ENCODE measurements at regions not wholly inside any gene's neighbourhood (a gene's known extent, or its start where the extent isn't known, plus 50 kb on each side); places are given as distances from the start of the nearest gene placed in this dataset.
A peak's percentile ranks its signal among the peaks of the same experiment; 100 is the strongest.

DNA sequence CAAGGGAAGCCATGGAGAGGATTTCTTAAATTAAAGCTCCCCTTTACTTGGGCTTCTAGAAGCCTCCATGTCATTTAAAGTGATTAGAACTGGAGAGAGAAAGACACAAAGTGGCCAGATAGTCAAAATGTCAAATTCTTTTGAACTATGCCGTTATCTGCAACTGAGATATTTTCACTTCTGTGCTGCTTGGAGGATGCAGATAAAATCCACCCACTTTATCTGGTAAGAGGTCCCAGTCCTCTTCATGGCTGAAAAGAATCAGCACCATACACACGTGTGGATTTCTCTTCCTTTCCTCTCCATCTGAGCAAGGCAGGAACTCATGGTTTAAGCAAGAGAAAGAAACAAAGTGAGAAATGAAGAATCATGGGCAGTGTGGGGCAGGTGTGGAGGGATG lies 276.9 kb upstream of the RUNX1 start:
- no peak for DNase-seq

DNA sequence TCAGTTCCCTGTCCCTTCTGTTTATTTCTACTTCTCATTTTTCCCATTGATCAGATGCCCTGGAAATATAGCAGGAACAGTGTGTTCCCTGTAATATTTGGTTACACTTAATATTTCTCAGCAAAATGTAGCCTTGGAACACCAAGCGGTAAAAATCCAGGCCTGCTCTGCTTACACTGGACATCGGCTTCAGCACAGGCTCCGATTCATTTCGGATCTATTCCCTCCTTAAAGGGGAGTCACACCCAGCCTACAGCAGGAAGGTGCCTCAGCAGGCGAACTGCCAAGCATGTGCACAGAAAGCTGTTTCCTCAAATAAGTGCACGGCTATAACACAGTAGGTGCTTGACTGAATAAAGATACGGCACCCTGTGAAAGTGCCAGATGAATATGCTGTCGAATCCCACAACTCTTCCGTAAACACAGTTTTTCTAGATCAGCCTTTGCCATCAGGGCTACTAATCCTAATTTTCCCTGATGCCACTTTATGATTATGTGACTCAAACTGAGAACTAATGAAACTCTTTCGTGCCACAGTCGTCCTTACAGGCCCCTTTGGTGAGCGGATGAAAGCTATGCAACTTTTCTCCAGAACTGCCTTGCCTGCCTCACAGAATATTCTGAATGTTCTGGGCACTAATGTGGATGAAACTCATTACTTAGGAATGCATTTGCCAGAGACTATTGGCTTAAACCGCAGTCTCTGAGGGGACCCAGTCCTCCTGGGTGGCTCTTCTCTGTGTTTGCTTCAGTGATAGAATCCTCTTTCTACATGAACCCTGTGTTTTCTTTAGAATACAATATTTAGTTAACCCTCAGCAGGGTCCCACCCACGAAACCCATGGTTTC lies 275.5 kb upstream of the RUNX1 start:
- DNase-seq = peak; percentile 51

DNA sequence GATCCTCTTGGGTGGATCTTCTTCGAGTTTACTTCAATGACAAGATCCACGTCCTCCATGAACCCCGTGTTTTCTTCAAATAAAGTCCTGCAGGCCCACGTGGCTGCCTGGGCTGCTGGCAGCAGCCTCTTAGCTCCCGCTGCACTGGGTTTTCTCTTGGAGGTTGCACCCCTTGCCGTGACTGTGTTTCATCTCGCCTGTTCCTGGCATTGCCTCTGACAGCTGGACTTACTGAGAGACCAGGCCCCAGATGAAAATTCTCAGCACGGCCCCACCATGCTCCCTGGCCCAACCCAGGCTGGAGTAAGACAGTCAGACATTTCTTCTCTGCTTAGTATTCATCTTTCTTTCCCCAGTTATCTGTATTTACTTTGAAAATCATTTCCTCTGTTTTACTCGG lies 274.8 kb upstream of the RUNX1 start:
- no peak for DNase-seq

- DNase-seq = no peak
These were observed 272.5 kb upstream of the RUNX1 start for GRCh38 chr21:35321322-35322200.

GRCh38 chr21:35319684-35320283 lies 270.7 kb upstream of the RUNX1 start:
- DNase-seq = no peak

DNA sequence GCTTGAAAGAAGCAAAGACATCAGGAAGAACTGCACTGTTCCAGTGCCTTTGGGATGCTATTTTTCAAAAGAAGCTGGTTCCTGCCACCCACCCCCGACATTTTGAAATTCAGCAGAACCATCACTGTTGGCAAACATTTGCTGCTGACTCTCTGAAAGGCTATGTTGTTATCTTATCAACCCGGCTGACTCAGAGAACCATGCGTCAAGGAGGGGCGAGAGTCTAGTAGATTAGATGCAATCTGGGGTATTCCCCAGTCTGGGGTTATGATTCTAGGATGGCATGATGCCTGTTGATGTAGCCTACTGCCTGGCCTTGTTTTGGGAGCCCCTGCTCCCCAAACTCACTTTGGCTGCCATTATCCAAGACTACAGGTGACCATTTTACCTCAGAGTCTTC lies 267.8 kb upstream of the RUNX1 start:
- DNase-seq = no peak

DNA sequence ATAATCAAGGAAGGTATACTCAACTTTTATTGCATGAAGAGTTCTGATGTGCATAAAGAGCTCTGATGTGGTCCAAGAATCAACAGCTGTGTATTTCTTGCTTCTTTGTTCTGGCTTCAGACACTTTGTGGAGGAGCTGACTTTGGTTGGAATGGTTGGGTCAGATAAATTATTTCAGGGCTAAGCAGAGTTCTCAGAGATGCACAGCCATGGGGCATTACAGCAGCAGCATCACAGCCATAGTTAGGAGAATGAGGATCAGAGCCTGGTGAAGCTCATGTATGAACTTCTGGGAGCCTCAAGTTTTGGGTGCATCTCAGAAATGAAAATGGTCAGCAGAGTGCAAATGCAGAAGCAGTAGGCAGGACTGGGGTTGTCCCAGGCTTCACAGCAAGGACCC lies 267.4 kb upstream of the RUNX1 start:
- DNase-seq = no peak

GRCh38 chr21:35314857-35315582 lies 265.9 kb upstream of the RUNX1 start:
- DNase-seq = no peak

GRCh38 chr21:35311985-35312384 lies 262.9 kb upstream of the RUNX1 start:
- DNase-seq = no peak

DNA sequence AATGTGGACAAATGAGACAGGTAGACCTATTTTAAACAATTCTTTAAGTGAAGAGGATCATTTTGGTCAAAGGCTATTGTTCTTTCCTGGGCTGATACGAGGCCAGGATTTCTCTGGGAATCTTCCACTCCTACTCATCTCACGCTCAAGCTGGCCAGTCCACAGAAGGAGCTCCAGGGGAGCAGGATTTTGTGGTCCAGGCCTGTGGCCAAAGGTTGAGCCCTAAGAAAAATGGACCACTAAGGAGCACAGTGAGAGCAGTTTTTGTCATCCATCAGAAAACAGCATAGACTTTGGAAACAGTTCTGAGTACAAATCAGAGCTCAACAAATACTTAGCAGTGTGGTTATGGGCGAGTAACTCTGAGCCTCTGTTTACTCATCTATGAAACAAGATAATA lies 260.2 kb upstream of the RUNX1 start:
- no peak for DNase-seq

- peak; percentile 53 for DNase-seq
These were observed 254.0 kb upstream of the RUNX1 start for GRCh38 chr21:35303085-35303484.

GRCh38 chr21:35298757-35299156 lies 249.7 kb upstream of the RUNX1 start:
- no peak for DNase-seq

DNA sequence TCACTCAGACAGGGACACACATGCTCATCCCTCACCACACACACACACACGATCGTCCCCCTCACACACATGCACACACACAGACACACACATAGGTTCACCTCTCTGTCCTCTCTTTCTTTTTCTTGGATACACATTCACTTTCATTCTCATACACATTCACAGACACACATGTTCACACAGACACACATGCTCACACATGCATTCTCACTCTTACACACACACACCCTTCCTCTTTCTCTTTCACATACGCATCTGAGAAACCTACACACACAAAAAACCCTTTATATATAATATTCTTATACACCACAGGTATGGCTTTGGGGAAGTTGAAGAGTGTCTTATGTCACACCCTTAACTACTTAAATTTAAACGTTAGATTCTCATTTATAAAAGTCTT lies 248.6 kb upstream of the RUNX1 start:
- DNase-seq = no peak

GRCh38 chr21:35294231-35294898 lies 245.3 kb upstream of the RUNX1 start:
- DNase-seq = no peak

- DNase-seq = no peak
These were observed 243.0 kb upstream of the RUNX1 start for GRCh38 chr21:35291973-35292627.

GRCh38 chr21:35291034-35291433 lies 241.9 kb upstream of the RUNX1 start:
- no peak for DNase-seq

DNA sequence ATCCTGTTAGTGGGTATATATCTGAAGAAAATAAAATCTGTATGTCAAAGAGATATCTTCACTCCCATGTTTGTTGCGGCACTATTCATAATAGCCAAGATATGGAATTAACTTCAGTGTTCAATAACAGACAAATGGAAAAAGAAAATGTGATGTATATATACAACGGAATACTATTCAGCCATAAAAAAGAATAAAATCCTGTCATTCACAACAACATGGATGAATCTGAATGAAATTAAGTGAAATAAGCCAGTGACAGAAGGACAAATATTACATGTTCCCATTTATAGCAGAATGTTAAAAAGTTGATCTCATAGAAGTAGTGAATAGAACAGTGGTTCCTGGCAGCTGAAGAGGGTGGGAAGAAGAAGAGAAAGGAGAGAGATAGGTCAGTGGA lies 239.1 kb upstream of the RUNX1 start:
- no peak for DNase-seq

- no peak for DNase-seq
These were observed 235.1 kb upstream of the RUNX1 start for GRCh38 chr21:35284199-35284598.

DNA sequence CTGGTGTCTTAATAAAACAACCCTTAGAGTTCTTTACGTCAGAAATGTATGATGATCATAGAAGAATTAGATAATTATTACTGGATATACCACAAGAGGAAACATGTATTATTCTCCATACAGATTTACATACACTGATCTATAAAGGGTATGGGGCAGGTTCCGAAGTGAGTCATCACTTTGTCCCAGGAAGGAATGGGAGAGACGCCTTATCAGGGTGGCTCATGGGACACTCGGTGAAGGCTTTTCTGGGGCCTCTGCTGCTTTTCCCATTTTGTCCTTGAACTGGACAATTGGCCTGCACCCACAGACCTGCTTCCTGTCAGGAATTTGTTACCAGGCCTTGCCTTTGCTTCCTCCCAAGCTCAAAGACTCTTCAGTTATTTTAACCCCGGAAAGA lies 233.8 kb upstream of the RUNX1 start:
- DNase-seq = no peak

GRCh38 chr21:35281956-35282355 lies 232.9 kb upstream of the RUNX1 start:
- no peak for DNase-seq

- no peak for DNase-seq
These were observed 231.1 kb upstream of the RUNX1 start for GRCh38 chr21:35280231-35280630.

DNA sequence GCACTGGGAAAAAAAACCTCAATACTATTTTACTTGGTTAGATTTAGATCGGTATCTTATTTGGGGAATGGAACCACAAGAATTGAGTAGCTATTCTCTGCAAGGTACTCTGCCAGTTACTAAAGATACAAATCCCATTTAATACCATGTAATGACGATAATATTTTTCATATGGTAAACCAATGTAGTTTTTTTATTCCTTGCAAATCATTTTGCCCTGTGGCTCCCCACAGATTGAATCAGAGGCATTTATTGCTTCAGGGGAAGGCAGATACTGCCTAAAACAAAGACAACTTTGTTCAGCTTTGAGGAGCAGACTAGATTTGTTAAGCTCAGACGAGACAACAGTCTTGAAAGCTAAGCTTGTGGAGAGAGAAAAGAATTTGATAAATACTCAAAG lies 226.7 kb upstream of the RUNX1 start:
- peak; percentile 46 for DNase-seq

Measured in amniotic stem cell (primary cell).